GM12878 (cell line): ENCODE measurements at regions not wholly inside any gene's neighbourhood (a gene's known extent, or its start where the extent isn't known, plus 50 kb on each side); places are given as distances from the start of the nearest gene placed in this dataset.

ENCODE experiments used
- ATAC-seq: fragments of 200-7000 bp; cut with Tn5 transposase; 3 replicates; pipeline ENCODE4 v1.9.1; 2020; ENCODE audit warnings: mild to moderate bottlenecking, moderate library complexity
- BruUV-seq: library from RNA; stranded (reverse); fragments of 400-500 nt; replicated peaks from 2 replicates; lab custom pipeline; 2021; lab: Mats Ljungman, UMichigan
- CTCF ChIA-PET: fragments of 300-600 bp; sonication (Branson Sonifier 250); formaldehyde crosslinking; extraction: SDS; loops from one replicate; lab custom pipeline; 2021; ENCODE audit warnings: inconsistent platforms; lab: Yijun Ruan, JAX
- POLR2A ChIA-PET: fragments of 350-600 bp; formaldehyde crosslinking; extraction: SDS; loops from one replicate; lab custom pipeline; 2021; ENCODE audit warnings: inconsistent platforms; lab: Charles Lee
- RAD21 ChIA-PET: fragments of 300-600 bp; sonication (Branson Sonifier 250); formaldehyde crosslinking; loops from one replicate; lab custom pipeline; 2023; ENCODE audit warnings: antibody characterized with exemption; ENCODE audit not compliant: unreplicated experiment; lab: Charles Lee
- SMC1A ChIA-PET: fragments of 300-600 bp; sonication (Branson Sonifier 250); formaldehyde crosslinking; loops from one replicate; lab custom pipeline; 2023; ENCODE audit not compliant: unreplicated experiment, uncharacterized antibody; lab: Charles Lee
- DNase-seq: peaks from one replicate; pipeline ENCODE4 v3.0.0-alpha.2; 2011; ENCODE audit warnings: low read depth, low spot score
- FAIRE-seq: peaks from 3 replicates; lab custom pipeline; 2011; peaks lifted over from hg19 to GRCh38; lab: Jason Lieb, UNC
- H2AFZ ChIP-seq: 2 replicates; pipeline ENCODE4 v1.6.0; 2011; ENCODE audit warnings: low read depth, low read length, control low read depth; ENCODE audit not compliant: control insufficient read depth
- H3K27ac ChIP-seq: 2 replicates; pipeline ENCODE4 v1.5.1; 2011; ENCODE audit warnings: control low read depth; ENCODE audit not compliant: control insufficient read depth, insufficient read depth
- H3K27me3 ChIP-seq, 2 experiments: replicated peaks in 1 of 2; 2 replicates each; pipeline versions ENCODE4 v1.6.0 to v1.6.1; 2011; ENCODE audit warnings: low read length in 1 of 2; ENCODE audit not compliant: control insufficient read depth in 2 of 2, insufficient read depth in 2 of 2
- H3K36me3 ChIP-seq, 2 experiments: 2 replicates each; pipeline ENCODE4 v1.5.1; 2011; ENCODE audit warnings: low read length in 1 of 2; ENCODE audit not compliant: control insufficient read depth in 2 of 2, insufficient read depth in 2 of 2
- H3K4me1 ChIP-seq: 2 replicates; pipeline ENCODE4 v1.6.1; 2011; ENCODE audit warnings: mild to moderate bottlenecking, low read length, moderate library complexity, mixed read lengths; ENCODE audit not compliant: control insufficient read depth, insufficient read depth
- H3K4me2 ChIP-seq: 2 replicates; pipeline ENCODE4 v1.6.0; 2011; ENCODE audit warnings: control low read depth; ENCODE audit not compliant: control insufficient read depth, insufficient read depth
- H3K4me3 ChIP-seq: fragments of 200-600 bp; sonication (generic); 2 replicates; pipeline ENCODE4 v1.5.1; 2016
- H3K79me2 ChIP-seq: 2 replicates; pipeline ENCODE4 v1.6.0; 2011; ENCODE audit warnings: low read length; ENCODE audit not compliant: control insufficient read depth, insufficient read depth
- H3K9ac ChIP-seq: 2 replicates; pipeline ENCODE4 v1.8.0; 2011; ENCODE audit warnings: low read length, control low read depth, mixed read lengths; ENCODE audit not compliant: control insufficient read depth, insufficient read depth
- H3K9me3 ChIP-seq: replicated peaks from 3 replicates; pipeline ENCODE4 v1.5.1; 2011; ENCODE audit warnings: mild to moderate bottlenecking, low read length; ENCODE audit not compliant: control insufficient read depth, insufficient read depth
- H4K20me1 ChIP-seq: 2 replicates; pipeline ENCODE4 v1.6.0; 2011; ENCODE audit not compliant: control insufficient read depth, insufficient read depth
- BACH1 ChIP-seq: fragments of 450-650 bp; IDR thresholded peaks from 2 replicates; pipeline ENCODE4 v1.6.1; 2017; ENCODE audit warnings: mild to moderate bottlenecking, borderline replicate concordance
- CBX3 ChIP-seq: fragments of 200-600 bp; sonication (generic); IDR thresholded peaks from 2 replicates; pipeline ENCODE4 v1.6.1; 2016; ENCODE audit warnings: low read depth, borderline replicate concordance
- E2F4 ChIP-seq: IDR thresholded peaks from 2 replicates; pipeline ENCODE4 v1.6.1; 2012; ENCODE audit warnings: low read depth, low read length, improper control_type of control experiment
- ETV6 ChIP-seq, 2 experiments: fragments of 450-650 bp in 1 of 2; IDR thresholded peaks in 1 of 2; conservative IDR thresholded peaks in 1 of 2; 2 replicates each; pipeline ENCODE4 v1.6.1; 2014; ENCODE audit warnings: antibody characterized with exemption in 1 of 2, borderline replicate concordance in 1 of 2, low read depth in 1 of 2, mild to moderate bottlenecking in 1 of 2, moderate library complexity in 1 of 2
- IKZF2 ChIP-seq, 2 experiments: fragments of 450-650 bp; IDR thresholded peaks; 2 replicates each; pipeline ENCODE4 v1.6.1; 2017; ENCODE audit warnings: mild to moderate bottlenecking in 2 of 2, moderate library complexity in 2 of 2
- KAT2A ChIP-seq: conservative IDR thresholded peaks from 2 replicates; pipeline ENCODE4 v1.6.1; 2011; ENCODE audit warnings: low read depth, low read length; ENCODE audit not compliant: control insufficient read depth
- MTA3 ChIP-seq: IDR thresholded peaks from 2 replicates; pipeline ENCODE4 v1.6.1; 2012; ENCODE audit warnings: low read length, inconsistent platforms, borderline replicate concordance
- NR2F1 ChIP-seq: fragments of 450-650 bp; conservative IDR thresholded peaks from 2 replicates; pipeline ENCODE4 v1.6.1; 2017; ENCODE audit warnings: mild to moderate bottlenecking
- PML ChIP-seq: IDR thresholded peaks from 2 replicates; pipeline ENCODE4 v1.6.1; 2012; ENCODE audit warnings: low read length, inconsistent platforms
- POU2F2 ChIP-seq: IDR thresholded peaks from 3 replicates; pipeline ENCODE4 v1.6.1; 2011; ENCODE audit warnings: low read depth, mild to moderate bottlenecking, low read length, borderline replicate concordance
- RAD51 ChIP-seq: fragments of 450-650 bp; IDR thresholded peaks from 2 replicates; pipeline ENCODE4 v1.6.1; 2016; ENCODE audit warnings: moderate library complexity, mild to moderate bottlenecking, inconsistent platforms
- RELA ChIP-seq: fragments of 450-650 bp; IDR thresholded peaks from 2 replicates; pipeline ENCODE4 v1.8.0; 2014; ENCODE audit warnings: borderline replicate concordance; ENCODE audit not compliant: partially characterized antibody
- RFX5 ChIP-seq: IDR thresholded peaks from 2 replicates; pipeline ENCODE4 v1.6.1; 2011; ENCODE audit warnings: low read depth, low read length, improper control_type of control experiment
- RUNX3 ChIP-seq: IDR thresholded peaks from 2 replicates; pipeline ENCODE4 v1.6.1; 2012; ENCODE audit warnings: low read length, inconsistent platforms
- SMAD1 ChIP-seq: fragments of 450-650 bp; IDR thresholded peaks from 2 replicates; pipeline ENCODE4 v1.6.1; 2018; ENCODE audit warnings: mild to moderate bottlenecking, low read depth; ENCODE audit not compliant: partially characterized antibody
- SP1 ChIP-seq: IDR thresholded peaks from one replicate; pipeline ENCODE4 v1.6.1; 2011; ENCODE audit warnings: low read depth, low read length
- TARDBP ChIP-seq: IDR thresholded peaks from 2 replicates; pipeline ENCODE4 v1.6.1; 2016; ENCODE audit warnings: borderline replicate concordance
- TCF12 ChIP-seq: IDR thresholded peaks from 2 replicates; pipeline ENCODE4 v1.6.1; 2011; ENCODE audit warnings: low read depth, mild to moderate bottlenecking, low read length
- in situ Hi-C: fragments of 300-500 bp; cut with MboI; formaldehyde crosslinking; loops from 9 replicates; pipeline ENCODE4 v1.14.3; 2018; ENCODE audit warnings: mixed read lengths
- intact Hi-C: fragments of 100-400 bp; cut with micrococcal nuclease; formaldehyde crosslinking; loops from one replicate; pipeline ENCODE4 v1.14.2; 2022; ENCODE audit not compliant: unreplicated experiment
- TF ChIP-seq, protein P1 (sequence below): fragments of 450-650 bp; IDR thresholded peaks from 2 replicates; pipeline ENCODE4 v1.6.1; 2017; ENCODE audit warnings: borderline replicate concordance
- TF ChIP-seq, protein P2 (sequence below): fragments of 450-650 bp; IDR thresholded peaks from 2 replicates; pipeline ENCODE4 v1.6.1; 2016; ENCODE audit warnings: mild to moderate bottlenecking

DNA sequence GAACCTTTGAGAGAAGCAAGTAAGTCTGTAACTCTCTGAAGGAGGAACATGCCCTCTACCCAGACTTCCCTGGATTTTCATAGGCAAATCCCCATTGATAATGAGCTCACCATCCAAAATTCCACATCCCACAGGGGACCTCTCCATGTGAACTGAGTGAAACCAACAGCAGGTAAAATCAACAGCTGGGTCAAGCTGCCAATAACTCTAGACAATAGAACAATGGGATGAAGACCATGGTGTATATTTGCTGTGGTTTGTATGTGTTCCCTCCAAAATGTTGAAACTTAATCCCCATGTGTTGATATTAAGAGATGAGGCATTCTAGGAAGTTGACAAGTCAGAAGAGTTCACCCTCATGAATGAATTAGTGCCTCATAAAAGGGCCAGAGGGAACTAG, 110.2 kb upstream of the MYO10 start:
- Histone ChIP-seq H3K4me2 (no peak overlapping the region), H3K9me3 (no peaks in the 10 kb centered on the region), H3K27me3 (no peaks in the 10 kb centered on the region), H3K36me3 (no peaks in the 10 kb centered on the region), H3K4me1 (no peaks in the 10 kb centered on the region), H3K79me2 (no peaks in the 10 kb centered on the region), H4K20me1 (no peaks in the 10 kb centered on the region), H2AFZ (no peak overlapping the region), H3K4me3 (no peak overlapping the region), H3K9ac (no peak overlapping the region), H3K27ac (no peak overlapping the region)
- ATAC-seq (no peak), DNase-seq (no peak), FAIRE-seq (no peak)
- TF ChIP-seq TCF12 (no peak), RFX5 (no peak), TARDBP (no peak), NR2F1 (no peak), RELA (no peak), BACH1 (no peak), SP1 (no peak), E2F4 (no peak), RAD51 (no peak), IKZF2 (IDR thresholded peaks at IDR 0.05) (no peak), PML (no peak), KAT2A (no peak), CBX3 (no peak), MTA3 (no peak), SMAD1 (no peak), ETV6 (conservative IDR thresholded peaks at IDR 0.05 in 1 of 2, IDR thresholded peaks at IDR 0.05 in 1 of 2; ENCODE audit: borderline replicate concordance in 1 of 2, low read depth in 1 of 2) (no peak), RUNX3 (no peak), POU2F2 (no peak)
- TF ChIP-seq, protein P1, sequence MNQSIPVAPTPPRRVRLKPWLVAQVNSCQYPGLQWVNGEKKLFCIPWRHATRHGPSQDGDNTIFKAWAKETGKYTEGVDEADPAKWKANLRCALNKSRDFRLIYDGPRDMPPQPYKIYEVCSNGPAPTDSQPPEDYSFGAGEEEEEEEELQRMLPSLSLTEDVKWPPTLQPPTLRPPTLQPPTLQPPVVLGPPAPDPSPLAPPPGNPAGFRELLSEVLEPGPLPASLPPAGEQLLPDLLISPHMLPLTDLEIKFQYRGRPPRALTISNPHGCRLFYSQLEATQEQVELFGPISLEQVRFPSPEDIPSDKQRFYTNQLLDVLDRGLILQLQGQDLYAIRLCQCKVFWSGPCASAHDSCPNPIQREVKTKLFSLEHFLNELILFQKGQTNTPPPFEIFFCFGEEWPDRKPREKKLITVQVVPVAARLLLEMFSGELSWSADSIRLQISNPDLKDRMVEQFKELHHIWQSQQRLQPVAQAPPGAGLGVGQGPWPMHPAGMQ: no peak
- TF ChIP-seq, protein P2, sequence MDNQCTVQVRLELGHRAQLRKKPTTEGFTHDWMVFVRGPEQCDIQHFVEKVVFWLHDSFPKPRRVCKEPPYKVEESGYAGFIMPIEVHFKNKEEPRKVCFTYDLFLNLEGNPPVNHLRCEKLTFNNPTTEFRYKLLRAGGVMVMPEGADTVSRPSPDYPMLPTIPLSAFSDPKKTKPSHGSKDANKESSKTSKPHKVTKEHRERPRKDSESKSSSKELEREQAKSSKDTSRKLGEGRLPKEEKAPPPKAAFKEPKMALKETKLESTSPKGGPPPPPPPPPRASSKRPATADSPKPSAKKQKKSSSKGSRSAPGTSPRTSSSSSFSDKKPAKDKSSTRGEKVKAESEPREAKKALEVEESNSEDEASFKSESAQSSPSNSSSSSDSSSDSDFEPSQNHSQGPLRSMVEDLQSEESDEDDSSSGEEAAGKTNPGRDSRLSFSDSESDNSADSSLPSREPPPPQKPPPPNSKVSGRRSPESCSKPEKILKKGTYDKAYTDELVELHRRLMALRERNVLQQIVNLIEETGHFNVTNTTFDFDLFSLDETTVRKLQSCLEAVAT: no peak
- ChIA-PET SMC1A (no interaction called here), RAD21 (no interaction called here), CTCF (no interaction called here), POLR2A (no interaction called here)
- in situ Hi-C loops (no loop called here), intact Hi-C loops (no loop called here)
- BruUV-seq: no TSS peak
